ENCODE measurements at regions not wholly inside any gene's neighbourhood (a gene's known extent, or its start where the extent isn't known, plus 50 kb on each side); places are given as distances from the start of the nearest gene placed in this dataset.

DNA sequence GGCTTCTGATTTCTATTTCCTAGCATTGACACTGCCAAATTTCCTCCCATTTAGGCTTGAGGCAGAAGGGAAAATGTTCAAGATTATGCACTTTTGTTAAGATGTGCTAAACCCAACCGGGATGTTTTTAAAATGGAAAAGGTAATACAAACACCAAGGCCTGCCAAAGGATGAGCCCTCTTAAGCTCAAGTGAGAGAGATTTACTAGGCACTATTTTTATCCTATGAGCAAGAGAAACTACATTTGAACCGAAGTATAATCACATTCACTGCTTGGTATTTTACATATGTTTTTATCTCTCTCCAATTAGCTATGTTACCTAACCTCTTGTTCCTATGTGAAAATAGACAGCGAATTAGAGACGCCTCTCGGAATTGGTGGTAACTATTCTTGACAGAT lies 295.8 kb downstream of the GABRB3 start:
- no peak for DNase-seq (ENCODE audit: low read depth in 1 of 2, low spot score in 1 of 2)
- in situ Hi-C loops (cut with HindIII; ENCODE audit: low pct_unique_long_range_greater_than_20kb, low sequenced_read_pairs): no loop called here
- no peak for TF ChIP-seq JUND (IDR thresholded peaks at IDR 0.05; ENCODE audit: low read depth)

DNA sequence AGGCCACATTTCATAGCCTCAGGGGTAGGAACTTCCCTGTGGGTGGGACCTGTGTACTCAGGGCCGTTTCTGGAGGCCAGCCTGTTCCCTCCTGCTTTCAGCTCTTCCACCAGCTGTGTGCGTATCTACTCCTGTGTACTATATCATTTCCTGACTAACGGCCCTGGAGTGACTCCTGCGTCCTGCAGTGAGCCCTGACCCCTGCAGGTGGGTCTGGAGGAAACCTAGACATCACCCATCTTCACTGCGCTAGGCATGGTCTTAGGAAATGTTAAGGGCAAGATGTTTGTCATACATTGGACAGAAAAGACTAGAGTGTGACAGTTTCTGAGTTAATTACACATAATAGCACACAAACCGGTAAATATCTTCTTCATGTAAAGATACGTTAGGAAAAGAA lies 297.3 kb downstream of the GABRB3 start:
- no peak for TF ChIP-seq JUND (IDR thresholded peaks at IDR 0.05; ENCODE audit: low read depth)
- in situ Hi-C loops (cut with HindIII; ENCODE audit: low pct_unique_long_range_greater_than_20kb, low sequenced_read_pairs): no loop called here
- DNase-seq (ENCODE audit: low read depth in 1 of 2, low spot score in 1 of 2): no peak

DNA sequence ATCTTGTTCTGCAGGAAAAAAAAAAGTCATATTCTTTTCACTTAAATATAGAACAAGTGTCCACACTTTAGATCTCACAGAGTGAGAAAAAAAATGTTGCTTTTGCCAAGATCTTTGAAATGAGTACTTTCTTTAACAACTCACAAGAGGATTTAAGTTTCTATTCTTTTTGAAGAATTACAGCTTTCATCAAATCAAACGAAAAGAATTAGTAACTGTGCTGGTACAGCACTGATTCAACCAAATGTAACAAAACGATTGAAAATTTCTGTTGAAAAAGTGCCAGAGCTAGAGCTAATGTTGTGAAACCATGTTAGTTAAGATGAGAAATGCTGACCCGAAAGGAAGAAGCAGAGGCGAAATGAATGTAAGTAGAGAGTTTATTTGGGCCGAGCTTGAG lies 300.2 kb downstream of the GABRB3 start:
- no peak for DNase-seq (ENCODE audit: low read depth in 1 of 2, low spot score in 1 of 2)
- no peak for TF ChIP-seq JUND (IDR thresholded peaks at IDR 0.05; ENCODE audit: low read depth)
- in situ Hi-C loops (cut with HindIII; ENCODE audit: low pct_unique_long_range_greater_than_20kb, low sequenced_read_pairs): no loop called here

DNA sequence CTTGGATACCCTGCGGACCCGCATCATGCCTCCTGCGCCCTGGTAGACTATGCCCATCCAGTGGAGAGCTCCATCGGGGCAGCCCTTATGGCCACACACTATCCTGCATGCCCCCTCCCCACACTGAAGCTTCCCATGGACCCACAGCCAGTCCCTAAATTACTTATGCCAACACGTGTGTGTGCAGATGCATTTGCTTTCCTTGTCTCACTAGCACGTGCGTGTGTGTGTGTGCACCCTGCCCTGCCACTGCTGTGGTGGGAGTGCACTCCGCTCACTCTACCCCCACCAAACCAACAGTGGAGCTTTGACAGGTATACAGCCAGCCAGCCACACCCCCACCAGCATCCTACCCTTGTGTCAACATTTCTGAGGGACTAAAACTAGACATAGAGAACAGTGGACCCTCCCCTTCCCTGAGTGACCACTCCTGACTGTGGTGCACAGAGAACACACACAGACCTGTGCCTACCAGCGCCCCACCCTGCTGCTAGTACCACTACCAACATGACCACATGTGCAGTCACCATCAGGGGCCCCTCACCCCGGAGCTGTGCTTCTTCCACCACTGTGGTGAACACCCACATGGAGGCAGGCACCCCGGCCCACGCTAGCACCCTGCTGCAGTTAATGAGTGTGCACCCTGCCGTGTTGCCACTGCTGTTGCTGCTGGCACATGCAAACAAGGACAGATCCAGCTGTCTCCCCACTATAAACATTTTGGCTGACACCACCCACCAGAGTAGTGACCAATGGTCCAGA lies 310.8 kb downstream of the GABRB3 start:
- DNase-seq (ENCODE audit: low read depth in 1 of 2, low spot score in 1 of 2): no peak
- no peak for TF ChIP-seq JUND (IDR thresholded peaks at IDR 0.05; ENCODE audit: low read depth)
- in situ Hi-C loops (cut with HindIII; ENCODE audit: low pct_unique_long_range_greater_than_20kb, low sequenced_read_pairs): no loop called here

DNA sequence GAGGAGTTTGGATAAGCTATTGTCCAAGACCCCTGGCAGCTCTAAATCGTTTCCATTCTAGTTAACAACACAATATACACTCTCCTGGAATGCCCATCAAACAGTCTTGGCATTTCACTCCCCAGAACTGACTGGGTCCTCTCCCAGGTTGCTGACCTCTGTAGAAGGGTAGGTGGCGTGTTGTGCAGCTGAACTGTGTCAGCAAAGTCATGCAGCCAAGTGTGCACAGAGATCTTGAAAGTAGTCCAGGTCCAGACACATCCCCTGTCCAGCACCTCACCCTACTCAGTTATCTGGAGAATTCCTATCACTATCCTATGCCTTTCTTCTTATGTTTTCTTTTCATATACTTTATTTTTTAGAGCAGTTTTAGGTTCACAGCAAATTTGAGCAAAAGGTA lies 312.7 kb downstream of the GABRB3 start:
- DNase-seq (ENCODE audit: low read depth in 1 of 2, low spot score in 1 of 2): no peak
- TF ChIP-seq JUND (IDR thresholded peaks at IDR 0.05; ENCODE audit: low read depth): no peak
- in situ Hi-C loops (cut with HindIII; ENCODE audit: low pct_unique_long_range_greater_than_20kb, low sequenced_read_pairs): no loop called here

DNA sequence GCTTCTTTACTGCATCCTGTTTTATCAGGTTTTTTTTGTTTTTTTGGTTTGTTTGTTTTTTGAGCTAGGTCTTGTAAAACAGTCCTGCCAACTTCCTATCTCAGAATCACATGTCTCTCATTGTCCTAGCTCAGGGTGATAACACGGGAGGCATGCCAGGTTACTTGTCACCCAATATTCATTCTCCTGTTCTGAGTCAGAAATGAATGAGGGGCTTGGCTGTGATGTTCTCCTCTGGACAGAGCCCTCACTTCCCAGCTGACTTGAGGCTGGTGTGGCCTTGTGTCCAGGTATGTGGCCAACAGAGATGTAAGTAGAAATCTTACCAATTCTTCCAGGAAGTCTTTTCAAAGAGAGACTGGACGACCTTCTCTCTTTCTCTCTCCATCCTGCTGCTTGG lies 317.0 kb downstream of the GABRB3 start:
- in situ Hi-C loops (cut with HindIII; ENCODE audit: low pct_unique_long_range_greater_than_20kb, low sequenced_read_pairs): no loop called here
- DNase-seq (ENCODE audit: low read depth in 1 of 2, low spot score in 1 of 2): no peak
- no peak for TF ChIP-seq JUND (IDR thresholded peaks at IDR 0.05; ENCODE audit: low read depth)

DNA sequence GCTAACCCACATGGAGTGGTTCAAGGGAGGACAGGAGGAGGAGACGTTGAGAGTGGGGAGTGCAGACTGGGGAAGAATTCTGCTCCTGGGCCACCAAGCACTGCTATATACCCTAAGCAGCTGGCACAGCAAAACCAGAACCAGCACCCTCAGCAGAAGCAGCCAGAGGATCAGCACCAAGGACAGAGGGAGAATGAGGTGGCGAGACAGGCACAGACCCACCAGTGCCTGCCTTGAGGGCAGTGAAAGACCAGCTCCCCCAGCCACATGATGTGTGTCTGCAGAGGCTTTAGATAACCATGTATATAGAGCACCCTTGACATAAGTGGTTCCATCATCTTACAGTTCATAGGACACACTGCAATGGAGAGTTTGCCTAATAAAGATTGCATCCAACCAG lies 319.0 kb downstream of the GABRB3 start:
- in situ Hi-C loops (cut with HindIII; ENCODE audit: low pct_unique_long_range_greater_than_20kb, low sequenced_read_pairs): no loop called here
- DNase-seq (ENCODE audit: low read depth in 1 of 2, low spot score in 1 of 2): peak in 1 of 2 experiments; percentile 24
- no peak for TF ChIP-seq JUND (IDR thresholded peaks at IDR 0.05; ENCODE audit: low read depth)

DNA sequence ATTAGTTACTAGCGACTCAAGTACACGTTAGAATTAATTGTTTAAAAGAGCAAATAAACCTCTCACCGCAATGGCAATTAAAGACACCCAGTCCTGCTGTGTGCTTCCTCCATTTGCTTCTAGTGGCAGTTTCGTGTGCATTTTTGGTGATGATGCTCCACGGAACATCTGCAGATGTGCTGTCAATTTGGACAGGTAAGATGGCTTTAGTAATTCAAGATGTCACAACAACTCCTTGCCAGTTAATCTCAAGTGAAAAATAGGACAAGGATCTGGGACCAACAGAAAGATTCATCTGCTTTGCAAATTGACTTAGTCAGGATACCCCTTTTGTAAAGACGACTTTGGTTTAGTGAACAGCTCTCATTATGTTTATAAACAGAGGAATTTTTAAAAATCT lies 320.9 kb downstream of the GABRB3 start:
- no peak for TF ChIP-seq JUND (IDR thresholded peaks at IDR 0.05; ENCODE audit: low read depth)
- in situ Hi-C loops (cut with HindIII; ENCODE audit: low pct_unique_long_range_greater_than_20kb, low sequenced_read_pairs): no loop called here
- no peak for DNase-seq (ENCODE audit: low read depth in 1 of 2, low spot score in 1 of 2)

DNA sequence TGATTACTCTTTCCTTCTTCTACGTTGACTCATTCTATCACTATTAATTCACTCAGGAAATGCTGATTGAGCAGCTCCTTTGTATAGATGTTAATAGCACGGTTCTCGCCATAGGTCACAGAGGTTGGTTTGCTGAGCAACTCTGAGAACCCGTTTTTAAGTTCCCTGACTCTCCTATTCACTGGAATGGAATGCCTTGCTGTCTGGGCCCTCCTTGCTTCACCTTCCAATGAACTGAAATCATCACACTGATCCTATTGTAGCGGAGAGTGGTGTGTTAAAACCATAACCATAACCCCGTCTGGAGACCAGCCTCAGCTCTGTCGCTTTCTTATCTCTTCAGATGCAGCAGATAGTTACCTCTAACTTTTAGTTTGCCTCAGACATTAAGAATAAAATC lies 323.6 kb downstream of the GABRB3 start:
- in situ Hi-C loops (cut with HindIII; ENCODE audit: low pct_unique_long_range_greater_than_20kb, low sequenced_read_pairs): no loop called here
- no peak for TF ChIP-seq JUND (IDR thresholded peaks at IDR 0.05; ENCODE audit: low read depth)
- DNase-seq (ENCODE audit: low read depth in 1 of 2, low spot score in 1 of 2): no peak

DNA sequence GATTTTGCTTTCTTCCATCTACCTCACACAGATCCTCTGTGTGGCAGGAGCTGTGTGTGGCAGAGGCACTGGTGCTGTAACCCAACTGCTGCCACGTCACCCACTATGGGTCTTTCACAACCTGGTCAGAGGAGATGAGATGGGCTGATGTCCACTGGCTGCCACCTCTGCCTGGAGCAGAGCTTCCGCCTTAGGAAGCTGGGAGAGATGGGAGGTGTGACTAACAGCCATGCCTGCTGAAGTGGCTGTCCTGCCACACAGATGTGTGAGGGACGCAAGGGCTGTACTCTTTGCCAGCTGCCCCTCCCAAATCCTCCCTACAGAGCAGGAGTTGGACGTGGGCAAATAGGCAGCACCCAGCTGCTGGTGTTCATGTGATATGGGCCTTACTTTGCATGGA lies 329.5 kb downstream of the GABRB3 start:
- in situ Hi-C loops (cut with HindIII; ENCODE audit: low pct_unique_long_range_greater_than_20kb, low sequenced_read_pairs): no loop called here
- no peak for DNase-seq (ENCODE audit: low read depth in 1 of 2, low spot score in 1 of 2)
- TF ChIP-seq JUND (IDR thresholded peaks at IDR 0.05; ENCODE audit: low read depth): no peak

DNA sequence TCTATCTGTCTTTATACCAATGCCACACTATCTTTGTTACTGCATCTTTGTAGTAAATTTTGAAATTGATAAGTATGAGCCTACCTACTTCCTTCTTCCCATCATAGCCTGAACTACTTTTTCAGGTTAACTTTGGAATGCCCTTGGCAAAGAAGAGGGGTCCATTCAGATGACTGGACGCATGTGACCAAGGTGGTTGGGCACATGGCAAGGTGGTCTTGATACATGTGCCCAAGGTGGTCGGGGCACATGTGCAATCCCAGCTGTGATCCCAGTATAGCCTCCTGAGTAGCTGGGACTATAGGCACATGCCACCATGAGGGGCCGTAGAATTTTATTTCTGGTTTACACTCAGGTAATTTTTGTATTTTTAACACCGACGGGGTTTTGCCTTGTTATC lies 330.2 kb downstream of the GABRB3 start:
- no peak for DNase-seq (ENCODE audit: low read depth in 1 of 2, low spot score in 1 of 2)
- in situ Hi-C loops (cut with HindIII; ENCODE audit: low pct_unique_long_range_greater_than_20kb, low sequenced_read_pairs): no loop called here
- no peak for TF ChIP-seq JUND (IDR thresholded peaks at IDR 0.05; ENCODE audit: low read depth)

DNA sequence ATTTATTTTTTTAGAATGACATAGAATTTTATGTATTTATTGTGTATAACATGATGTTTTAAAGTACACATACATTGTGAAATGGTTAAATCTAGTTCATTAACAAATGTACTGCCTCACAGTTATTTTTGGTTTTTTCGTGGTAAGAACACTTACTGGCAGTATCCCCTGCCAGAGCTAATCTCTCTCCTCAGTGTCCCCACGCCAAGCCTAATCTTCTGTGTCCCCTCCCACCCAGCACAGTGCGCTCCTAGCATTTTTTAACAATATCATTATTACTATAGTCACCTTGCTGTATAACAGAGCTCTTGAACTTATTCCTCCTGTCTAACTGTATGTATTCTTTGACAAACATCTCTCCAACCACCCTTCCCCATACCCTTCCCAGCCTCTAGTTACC lies 333.2 kb downstream of the GABRB3 start:
- in situ Hi-C loops (cut with HindIII; ENCODE audit: low pct_unique_long_range_greater_than_20kb, low sequenced_read_pairs): no loop called here
- TF ChIP-seq JUND (IDR thresholded peaks at IDR 0.05; ENCODE audit: low read depth): no peak
- DNase-seq (ENCODE audit: low read depth in 1 of 2, low spot score in 1 of 2): no peak

DNA sequence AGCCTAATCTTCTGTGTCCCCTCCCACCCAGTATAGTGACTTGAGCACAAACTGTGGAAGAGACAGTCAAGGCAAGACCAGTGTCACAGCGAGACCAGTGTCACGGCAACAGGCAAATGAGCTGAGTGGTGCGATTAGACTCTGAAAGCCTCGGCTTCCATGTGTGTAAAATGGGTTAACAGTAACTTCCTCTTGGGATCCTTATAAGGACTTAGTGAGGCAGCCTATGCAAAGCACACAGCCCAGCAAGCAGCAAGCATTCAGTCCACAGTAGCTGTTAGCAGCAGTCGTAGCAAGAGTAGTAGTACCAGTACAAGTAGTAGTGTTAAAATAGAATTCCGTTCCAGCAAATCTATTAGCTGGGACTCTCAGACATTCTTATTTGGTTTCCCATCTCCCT lies 334.1 kb downstream of the GABRB3 start:
- in situ Hi-C loops (cut with HindIII; ENCODE audit: low pct_unique_long_range_greater_than_20kb, low sequenced_read_pairs): no loop called here
- DNase-seq (ENCODE audit: low read depth in 1 of 2, low spot score in 1 of 2): no peak
- TF ChIP-seq JUND (IDR thresholded peaks at IDR 0.05; ENCODE audit: low read depth): no peak

DNA sequence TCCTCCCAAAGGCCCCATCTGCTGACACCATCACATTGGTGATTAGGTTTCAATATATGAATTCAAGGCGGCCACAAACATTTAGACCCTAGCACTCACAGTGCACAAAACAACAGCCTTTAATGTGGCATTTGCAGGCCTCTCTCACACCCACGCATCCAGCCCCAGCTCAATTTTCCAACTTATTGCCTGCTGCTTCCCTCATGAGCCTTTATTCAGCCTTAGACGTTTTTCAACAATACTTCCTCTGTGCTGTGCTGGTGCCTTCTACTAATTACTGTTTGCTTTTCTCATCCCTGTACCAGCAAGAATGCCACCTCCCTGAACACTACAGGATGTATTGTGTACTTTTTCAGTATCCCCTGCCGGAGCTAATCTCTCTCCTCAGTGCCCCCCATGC lies 334.6 kb downstream of the GABRB3 start:
- in situ Hi-C loops (cut with HindIII; ENCODE audit: low pct_unique_long_range_greater_than_20kb, low sequenced_read_pairs): no loop called here
- no peak for TF ChIP-seq JUND (IDR thresholded peaks at IDR 0.05; ENCODE audit: low read depth)
- no peak for DNase-seq (ENCODE audit: low read depth in 1 of 2, low spot score in 1 of 2)
